Mucosa of rectum (tissue), 2 donors: ENCODE measurements at regions not wholly inside any gene's neighbourhood (a gene's known extent, or its start where the extent isn't known, plus 50 kb on each side); places are given as distances from the start of the nearest gene placed in this dataset.

Source experiments
- H3K27ac ChIP-seq, 2 donors: one replicate each; pipeline ENCODE4 v1.7.0; 2013; ENCODE audit warnings: inconsistent platforms in 2 of 2, low read depth in 2 of 2, low read length in 2 of 2
- H3K27me3 ChIP-seq, 2 donors: one replicate each; pipeline ENCODE4 v1.7.0; 2013; ENCODE audit warnings: low read length in 2 of 2; ENCODE audit not compliant: control insufficient read depth in 2 of 2, insufficient read depth in 2 of 2
- H3K36me3 ChIP-seq, 2 donors: one replicate each; pipeline ENCODE4 v1.7.0; 2013; ENCODE audit warnings: low read length in 2 of 2; ENCODE audit not compliant: control insufficient read depth in 2 of 2, insufficient read depth in 2 of 2
- H3K4me1 ChIP-seq, 2 donors: one replicate each; pipeline ENCODE4 v1.7.0; 2013; ENCODE audit warnings: low read length in 2 of 2, mild to moderate bottlenecking in 1 of 2; ENCODE audit not compliant: control insufficient read depth in 2 of 2, insufficient read depth in 2 of 2
- H3K4me3 ChIP-seq, 2 donors: one replicate each; pipeline ENCODE4 v1.7.0; 2013; ENCODE audit warnings: low read length in 2 of 2
- H3K9ac ChIP-seq, 2 donors: one replicate each; pipeline ENCODE4 v1.7.0; 2013; ENCODE audit warnings: low read length in 2 of 2, low read depth in 1 of 2, mild to moderate bottlenecking in 1 of 2
- H3K9me3 ChIP-seq, 2 donors: one replicate each; pipeline ENCODE4 v1.7.0; 2013; ENCODE audit warnings: low read length in 2 of 2; ENCODE audit not compliant: control insufficient read depth in 2 of 2
- donor health status: healthy.
- donor health status: Normal muscosa, but diverticular disease.

GRCh38 chr4:17066972-17067371 is 168.5 kb upstream of the LDB2 start:
- Histone ChIP-seq H3K9ac (no peak overlapping the region), H3K27me3 (no peaks in the 10 kb centered on the region), H3K27ac (no peak overlapping the region), H3K36me3 (no peaks in the 10 kb centered on the region), H3K4me3 (no peak overlapping the region), H3K9me3 (no peaks in the 10 kb centered on the region), H3K4me1 (no peaks in the 10 kb centered on the region)

- Histone ChIP-seq H3K4me3 (no peak overlapping the region), H3K4me1 (no peaks in the 10 kb centered on the region), H3K36me3 (no peaks in the 10 kb centered on the region), H3K9me3 (no peaks in the 10 kb centered on the region), H3K27ac (no peak overlapping the region), H3K9ac (no peak overlapping the region), H3K27me3 (no peaks in the 10 kb centered on the region)
Observed at GRCh38 chr4:17066236-17066635, 167.8 kb upstream of the LDB2 start.

GRCh38 chr4:17065821-17066220 is 167.4 kb upstream of the LDB2 start:
- Histone ChIP-seq H3K27me3 (no peaks in the 10 kb centered on the region), H3K4me1 (no peaks in the 10 kb centered on the region), H3K9ac (no peak overlapping the region), H3K27ac (no peak overlapping the region), H3K4me3 (no peak overlapping the region), H3K36me3 (no peaks in the 10 kb centered on the region), H3K9me3 (no peaks in the 10 kb centered on the region)

GRCh38 chr4:17064959-17065358 is 166.5 kb upstream of the LDB2 start:
- Histone ChIP-seq H3K9ac (no peak overlapping the region), H3K4me1 (no peaks in the 10 kb centered on the region), H3K27me3 (no peaks in the 10 kb centered on the region), H3K9me3 (no peaks in the 10 kb centered on the region), H3K27ac (no peak overlapping the region), H3K36me3 (no peaks in the 10 kb centered on the region), H3K4me3 (no peak overlapping the region)

- Histone ChIP-seq H3K36me3 (no peaks in the 10 kb centered on the region), H3K27ac (no peak overlapping the region), H3K4me1 (no peaks in the 10 kb centered on the region), H3K9ac (no peak overlapping the region), H3K9me3 (no peaks in the 10 kb centered on the region), H3K27me3 (no peaks in the 10 kb centered on the region), H3K4me3 (no peak overlapping the region)
Observed at GRCh38 chr4:17063888-17064287, 165.4 kb upstream of the LDB2 start.

- Histone ChIP-seq H3K27me3 (no peaks in the 10 kb centered on the region), H3K9me3 (no peaks in the 10 kb centered on the region), H3K9ac (no peak overlapping the region), H3K4me3 (no peak overlapping the region), H3K4me1 (no peaks in the 10 kb centered on the region), H3K27ac (no peak overlapping the region), H3K36me3 (no peaks in the 10 kb centered on the region)
Observed at GRCh38 chr4:17060230-17060629, 161.8 kb upstream of the LDB2 start.

GRCh38 chr4:17058916-17059741 is 160.7 kb upstream of the LDB2 start:
- Histone ChIP-seq H3K4me1 (no peaks in the 10 kb centered on the region), H3K27me3 (no peaks in the 10 kb centered on the region), H3K27ac (no peak overlapping the region), H3K9me3 (no peaks in the 10 kb centered on the region), H3K9ac (no peak overlapping the region), H3K4me3 (no peak overlapping the region), H3K36me3 (no peaks in the 10 kb centered on the region)

- Histone ChIP-seq H3K36me3 (no peaks in the 10 kb centered on the region), H3K9me3 (no peaks in the 10 kb centered on the region), H3K27ac (no peak overlapping the region), H3K4me3 (no peak overlapping the region), H3K4me1 (no peaks in the 10 kb centered on the region), H3K27me3 (no peaks in the 10 kb centered on the region), H3K9ac (no peak overlapping the region)
Observed at GRCh38 chr4:17058536-17058915, 160.1 kb upstream of the LDB2 start.

GRCh38 chr4:17057035-17057434 is 158.6 kb upstream of the LDB2 start:
- Histone ChIP-seq H3K4me1 (no peaks in the 10 kb centered on the region), H3K36me3 (no peaks in the 10 kb centered on the region), H3K27me3 (no peaks in the 10 kb centered on the region), H3K27ac (no peak overlapping the region), H3K9me3 (no peaks in the 10 kb centered on the region), H3K4me3 (no peak overlapping the region), H3K9ac (no peak overlapping the region)

GRCh38 chr4:17055788-17056187 is 157.3 kb upstream of the LDB2 start:
- H3K9me3 ChIP-seq = no peaks in the 10 kb centered on the region
- no peak overlapping the region for H3K4me3 ChIP-seq
- H3K9ac ChIP-seq = no peak overlapping the region
- H3K27ac ChIP-seq = no peak overlapping the region
- no peaks in the 10 kb centered on the region for H3K4me1 ChIP-seq
- no peaks in the 10 kb centered on the region for H3K27me3 ChIP-seq
- no peaks in the 10 kb centered on the region for H3K36me3 ChIP-seq
